ENCODE measurements at regions not wholly inside any gene's neighbourhood (a gene's known extent, or its start where the extent isn't known, plus 50 kb on each side); places are given as distances from the start of the nearest gene placed in this dataset.

GRCh38 chr4:31620476-31620875 is 900.3 kb downstream of the PCDH7 start:
- TF ChIP-seq POLR2AphosphoS5 (IDR thresholded peaks at IDR 0.05; ENCODE audit: low read depth, low read length) (no peak), CTCF (IDR thresholded peaks at IDR 0.05) (no peak)

All from Panc1 (cell line).